ENCODE measurements at regions not wholly inside any gene's neighbourhood (a gene's known extent, or its start where the extent isn't known, plus 50 kb on each side); places are given as distances from the start of the nearest gene placed in this dataset.

- H4K5ac ChIP-seq (ENCODE audit: low read length), result no peak overlapping the region
- no peak overlapping the region for H3K4me3 ChIP-seq (ENCODE audit: low read length)
- H4K8ac ChIP-seq (ENCODE audit: low read depth, low read length), result no peak overlapping the region
- no peaks in the 10 kb centered on the region for H3K79me2 ChIP-seq (ENCODE audit: control insufficient read depth, insufficient read depth, low read length)
- no peak overlapping the region for H2BK120ac ChIP-seq (ENCODE audit: low read depth, low read length)
- no peak overlapping the region for H2AK5ac ChIP-seq (ENCODE audit: low read length)
- H3K36me3 ChIP-seq (ENCODE audit: control insufficient read depth, insufficient read depth, low read length), result no peaks in the 10 kb centered on the region
- H3K27me3 ChIP-seq (ENCODE audit: insufficient read depth, low read length, poor library complexity), result no peaks in the 10 kb centered on the region
- H3K9ac ChIP-seq (ENCODE audit: low read length), result no peak overlapping the region
- no peak overlapping the region for H3K56ac ChIP-seq (ENCODE audit: low read length)
- H2BK15ac ChIP-seq (replicated peaks; ENCODE audit: low read depth), result no peak overlapping the region
- no peak for DNase-seq
- H3K23ac ChIP-seq (ENCODE audit: low read length), result no peak overlapping the region
- no peak overlapping the region for H3K4ac ChIP-seq (ENCODE audit: low read depth, low read length)
- H3K4me1 ChIP-seq (ENCODE audit: control insufficient read depth, low read depth, low read length), result peaks cover 5% of the 10 kb centered on the region
- WGBS (ENCODE audit: extremely low coverage, insufficient coverage, low lambda C conversion rate), result no CpG with 5 or more reads among the region's 1 CpG
- H2BK5ac ChIP-seq (ENCODE audit: low read length), result no peak overlapping the region
- no peak overlapping the region for H3K27ac ChIP-seq (ENCODE audit: low read depth, low read length)
- no peak overlapping the region for H3K18ac ChIP-seq (ENCODE audit: low read length)
- no peak overlapping the region for H3K4me2 ChIP-seq (ENCODE audit: low read length)
- no peaks in the 10 kb centered on the region for H3K79me1 ChIP-seq (ENCODE audit: low read length)
Observed at GRCh38 chr3:16797831-16798230, 86.9 kb upstream of the PLCL2 start.

GRCh38 chr3:16798738-16799137 is 86.0 kb upstream of the PLCL2 start:
- H3K56ac ChIP-seq (ENCODE audit: low read length), result no peak overlapping the region
- no peaks in the 10 kb centered on the region for H3K36me3 ChIP-seq (ENCODE audit: control insufficient read depth, insufficient read depth, low read length)
- no peaks in the 10 kb centered on the region for H3K4me1 ChIP-seq (ENCODE audit: control insufficient read depth, low read depth, low read length)
- H3K4me3 ChIP-seq (ENCODE audit: low read length), result no peak overlapping the region
- H3K27ac ChIP-seq (ENCODE audit: low read depth, low read length), result no peak overlapping the region
- no CpG with 5 or more reads among the region's 4 CpGs for WGBS (ENCODE audit: extremely low coverage, insufficient coverage, low lambda C conversion rate)
- no peak for DNase-seq
- no peak overlapping the region for H3K4me2 ChIP-seq (ENCODE audit: low read length)
- H3K79me2 ChIP-seq (ENCODE audit: control insufficient read depth, insufficient read depth, low read length), result no peaks in the 10 kb centered on the region
- no peak overlapping the region for H4K5ac ChIP-seq (ENCODE audit: low read length)
- H3K23ac ChIP-seq (ENCODE audit: low read length), result no peak overlapping the region
- no peak overlapping the region for H3K18ac ChIP-seq (ENCODE audit: low read length)
- H3K9ac ChIP-seq (ENCODE audit: low read length), result no peak overlapping the region
- no peak overlapping the region for H2BK120ac ChIP-seq (ENCODE audit: low read depth, low read length)
- H3K27me3 ChIP-seq (ENCODE audit: insufficient read depth, low read length, poor library complexity), result no peaks in the 10 kb centered on the region
- H2BK15ac ChIP-seq (replicated peaks; ENCODE audit: low read depth), result no peak overlapping the region
- H3K4ac ChIP-seq (ENCODE audit: low read depth, low read length), result no peak overlapping the region
- no peak overlapping the region for H2BK5ac ChIP-seq (ENCODE audit: low read length)
- no peaks in the 10 kb centered on the region for H3K79me1 ChIP-seq (ENCODE audit: low read length)
- no peak overlapping the region for H2AK5ac ChIP-seq (ENCODE audit: low read length)
- no peak overlapping the region for H4K8ac ChIP-seq (ENCODE audit: low read depth, low read length)

DNA sequence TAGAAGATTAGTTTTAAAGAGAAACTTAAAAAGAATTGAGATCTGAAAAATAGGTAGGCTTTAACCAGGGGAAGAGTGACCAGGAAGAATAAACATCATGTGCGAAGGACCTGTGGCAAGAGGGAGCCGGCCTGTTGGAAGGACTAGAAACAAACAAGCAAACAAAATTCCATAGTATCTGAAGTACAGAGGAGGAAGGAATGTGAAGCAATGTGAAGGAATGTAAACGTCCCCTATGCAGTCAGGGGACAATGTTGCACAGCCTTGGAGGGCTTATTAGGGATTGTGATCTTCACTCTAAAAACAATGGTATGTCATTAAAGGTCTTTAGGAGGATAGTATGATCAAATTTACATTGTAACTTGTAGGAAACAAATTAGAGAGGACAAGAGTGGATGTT is 84.4 kb upstream of the PLCL2 start:
- Histone ChIP-seq H3K27me3 (ENCODE audit: insufficient read depth, low read length, poor library complexity) (no peaks in the 10 kb centered on the region), H3K27ac (ENCODE audit: low read depth, low read length) (no peak overlapping the region), H3K79me1 (ENCODE audit: low read length) (no peaks in the 10 kb centered on the region), H3K18ac (ENCODE audit: low read length) (no peak overlapping the region), H2BK15ac (replicated peaks; ENCODE audit: low read depth) (no peak overlapping the region), H2BK5ac (ENCODE audit: low read length) (no peak overlapping the region), H4K8ac (ENCODE audit: low read depth, low read length) (no peak overlapping the region), H3K4me1 (ENCODE audit: control insufficient read depth, low read depth, low read length) (no peaks in the 10 kb centered on the region), H2BK120ac (ENCODE audit: low read depth, low read length) (no peak overlapping the region), H2AK5ac (ENCODE audit: low read length) (no peak overlapping the region), H4K5ac (ENCODE audit: low read length) (no peak overlapping the region), H3K9ac (ENCODE audit: low read length) (no peak overlapping the region), H3K56ac (ENCODE audit: low read length) (no peak overlapping the region), H3K36me3 (ENCODE audit: control insufficient read depth, insufficient read depth, low read length) (no peaks in the 10 kb centered on the region), H3K79me2 (ENCODE audit: control insufficient read depth, insufficient read depth, low read length) (no peaks in the 10 kb centered on the region), H3K23ac (ENCODE audit: low read length) (no peak overlapping the region), H3K4ac (ENCODE audit: low read depth, low read length) (no peak overlapping the region), H3K4me3 (ENCODE audit: low read length) (no peak overlapping the region), H3K4me2 (ENCODE audit: low read length) (no peak overlapping the region)
- WGBS (ENCODE audit: extremely low coverage, insufficient coverage, low lambda C conversion rate), result no CpG with 5 or more reads among the region's 3 CpGs
- peak; percentile 34 for DNase-seq

GRCh38 chr3:16801223-16801622 is 83.5 kb upstream of the PLCL2 start:
- Histone ChIP-seq H3K4me3 (ENCODE audit: low read length) (no peak overlapping the region), H3K9ac (ENCODE audit: low read length) (no peak overlapping the region), H3K56ac (ENCODE audit: low read length) (no peak overlapping the region), H4K8ac (ENCODE audit: low read depth, low read length) (no peak overlapping the region), H2BK15ac (replicated peaks; ENCODE audit: low read depth) (no peak overlapping the region), H3K27me3 (ENCODE audit: insufficient read depth, low read length, poor library complexity) (no peaks in the 10 kb centered on the region), H3K4me1 (ENCODE audit: control insufficient read depth, low read depth, low read length) (no peaks in the 10 kb centered on the region), H3K79me2 (ENCODE audit: control insufficient read depth, insufficient read depth, low read length) (no peaks in the 10 kb centered on the region), H3K18ac (ENCODE audit: low read length) (no peak overlapping the region), H2AK5ac (ENCODE audit: low read length) (no peak overlapping the region), H3K4me2 (ENCODE audit: low read length) (no peak overlapping the region), H2BK5ac (ENCODE audit: low read length) (no peak overlapping the region), H3K27ac (ENCODE audit: low read depth, low read length) (no peak overlapping the region), H3K4ac (ENCODE audit: low read depth, low read length) (no peak overlapping the region), H3K79me1 (ENCODE audit: low read length) (no peaks in the 10 kb centered on the region), H3K36me3 (ENCODE audit: control insufficient read depth, insufficient read depth, low read length) (no peaks in the 10 kb centered on the region), H4K5ac (ENCODE audit: low read length) (no peak overlapping the region), H3K23ac (ENCODE audit: low read length) (no peak overlapping the region), H2BK120ac (ENCODE audit: low read depth, low read length) (no peak overlapping the region)
- DNase-seq, result no peak
- no CpG with 5 or more reads among the region's 1 CpG for WGBS (ENCODE audit: extremely low coverage, insufficient coverage, low lambda C conversion rate)

DNA sequence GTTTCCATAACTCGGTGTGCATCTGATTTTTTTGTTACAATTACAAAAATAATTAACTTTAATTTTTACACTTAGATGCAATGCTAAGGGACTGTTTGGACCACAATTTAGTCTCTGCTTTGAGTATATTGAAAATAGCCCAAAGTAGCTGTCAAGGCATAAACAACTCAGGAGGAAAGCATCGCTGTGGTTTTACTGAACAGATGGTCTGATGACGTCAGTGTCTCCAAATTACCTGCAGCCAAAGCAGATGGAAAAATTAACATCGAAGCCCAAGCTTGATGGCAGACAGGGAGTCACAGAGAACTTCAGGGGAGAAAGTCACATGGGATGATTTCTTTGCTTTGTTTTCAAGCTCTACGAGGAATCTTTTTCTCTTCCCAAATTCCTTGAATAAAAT is 83.1 kb upstream of the PLCL2 start:
- Histone ChIP-seq H3K27ac (ENCODE audit: low read depth, low read length) (no peak overlapping the region), H2BK15ac (replicated peaks; ENCODE audit: low read depth) (no peak overlapping the region), H3K23ac (ENCODE audit: low read length) (no peak overlapping the region), H3K4ac (ENCODE audit: low read depth, low read length) (no peak overlapping the region), H3K36me3 (ENCODE audit: control insufficient read depth, insufficient read depth, low read length) (no peaks in the 10 kb centered on the region), H3K4me2 (ENCODE audit: low read length) (no peak overlapping the region), H3K79me2 (ENCODE audit: control insufficient read depth, insufficient read depth, low read length) (no peaks in the 10 kb centered on the region), H2BK5ac (ENCODE audit: low read length) (no peak overlapping the region), H3K18ac (ENCODE audit: low read length) (no peak overlapping the region), H2BK120ac (ENCODE audit: low read depth, low read length) (no peak overlapping the region), H3K56ac (ENCODE audit: low read length) (no peak overlapping the region), H4K8ac (ENCODE audit: low read depth, low read length) (no peak overlapping the region), H3K4me1 (ENCODE audit: control insufficient read depth, low read depth, low read length) (no peaks in the 10 kb centered on the region), H3K27me3 (ENCODE audit: insufficient read depth, low read length, poor library complexity) (no peaks in the 10 kb centered on the region), H3K4me3 (ENCODE audit: low read length) (no peak overlapping the region), H3K9ac (ENCODE audit: low read length) (no peak overlapping the region), H3K79me1 (ENCODE audit: low read length) (no peaks in the 10 kb centered on the region), H2AK5ac (ENCODE audit: low read length) (no peak overlapping the region), H4K5ac (ENCODE audit: low read length) (no peak overlapping the region)
- DNase-seq, result peak; percentile 16
- no CpG with 5 or more reads among the region's 5 CpGs for WGBS (ENCODE audit: extremely low coverage, insufficient coverage, low lambda C conversion rate)

- Histone ChIP-seq H3K36me3 (ENCODE audit: control insufficient read depth, insufficient read depth, low read length) (no peaks in the 10 kb centered on the region), H3K9ac (ENCODE audit: low read length) (no peak overlapping the region), H3K4ac (ENCODE audit: low read depth, low read length) (no peak overlapping the region), H3K79me2 (ENCODE audit: control insufficient read depth, insufficient read depth, low read length) (no peaks in the 10 kb centered on the region), H2AK5ac (ENCODE audit: low read length) (no peak overlapping the region), H3K4me3 (ENCODE audit: low read length) (no peak overlapping the region), H3K4me1 (ENCODE audit: control insufficient read depth, low read depth, low read length) (no peaks in the 10 kb centered on the region), H2BK120ac (ENCODE audit: low read depth, low read length) (no peak overlapping the region), H4K8ac (ENCODE audit: low read depth, low read length) (no peak overlapping the region), H3K23ac (ENCODE audit: low read length) (no peak overlapping the region), H4K5ac (ENCODE audit: low read length) (no peak overlapping the region), H3K4me2 (ENCODE audit: low read length) (no peak overlapping the region), H2BK5ac (ENCODE audit: low read length) (no peak overlapping the region), H3K27me3 (ENCODE audit: insufficient read depth, low read length, poor library complexity) (no peaks in the 10 kb centered on the region), H3K56ac (ENCODE audit: low read length) (no peak overlapping the region), H3K27ac (ENCODE audit: low read depth, low read length) (no peak overlapping the region), H2BK15ac (replicated peaks; ENCODE audit: low read depth) (no peak overlapping the region), H3K79me1 (ENCODE audit: low read length) (no peaks in the 10 kb centered on the region), H3K18ac (ENCODE audit: low read length) (no peak overlapping the region)
- peak; percentile 11 for DNase-seq
- WGBS (ENCODE audit: extremely low coverage, insufficient coverage, low lambda C conversion rate), result no CpG with 5 or more reads among the region's 3 CpGs
Observed at GRCh38 chr3:16802389-16802788, 82.4 kb upstream of the PLCL2 start.
